SK-N-SH (cell line): ENCODE measurements at regions not wholly inside any gene's neighbourhood (a gene's known extent, or its start where the extent isn't known, plus 50 kb on each side); places are given as distances from the start of the nearest gene placed in this dataset.

Source experiments
- CTCF ChIA-PET: fragments of 300-600, 350-600 bp; formaldehyde crosslinking; extraction: SDS; loops from one replicate; lab custom pipeline; 2021; lab: Yijun Ruan, JAX
- POLR2A ChIA-PET: fragments of 350-600 bp; sonication (Branson Sonifier 250); formaldehyde crosslinking; extraction: SDS; loops from one replicate; lab custom pipeline; 2020; ENCODE audit warnings: antibody characterized with exemption, inconsistent platforms; lab: Yijun Ruan, JAX
- DNase-seq: peaks from one replicate; pipeline ENCODE4 v3.0.0; 2012
- H2AFZ ChIP-seq: fragments of 200-600 bp; sonication (generic); 2 replicates; pipeline ENCODE4 v1.8.1; 2016; ENCODE audit warnings: antibody characterized with exemption, mild to moderate bottlenecking, low read depth
- H3F3A ChIP-seq: fragments of 200-600 bp; sonication (generic); replicated peaks from 2 replicates; pipeline ENCODE3; 2016; ENCODE audit warnings: antibody characterized with exemption, mild to moderate bottlenecking; ENCODE audit not compliant: insufficient read depth
- H3K27ac ChIP-seq, 2 experiments: fragments of 200-500 bp in 1 of 2; fragments of 200-600 bp in 1 of 2; sonication (Bioruptor generic) in 1 of 2; sonication (generic), shearing (Covaris generic) in 1 of 2; 2 replicates each; pipeline versions ENCODE4 v1.5.1 to v1.6.1; 2014 to 2016; ENCODE audit warnings: low read depth in 2 of 2, inconsistent platforms in 1 of 2, low read length in 1 of 2, mild to moderate bottlenecking in 1 of 2, mixed read lengths in 1 of 2
- H3K27me3 ChIP-seq: fragments of 200-600 bp; sonication (generic), shearing (Covaris generic); 2 replicates; pipeline ENCODE4 v1.6.1; 2016; ENCODE audit warnings: mixed run types; ENCODE audit not compliant: insufficient read depth
- H3K36me3 ChIP-seq, 2 experiments: fragments of 200-500 bp in 1 of 2; fragments of 200-600 bp in 1 of 2; sonication (Bioruptor generic) in 1 of 2; sonication (generic) in 1 of 2; replicated peaks in 1 of 2; 2 replicates each; pipeline versions ENCODE3 to v1.5.1; 2014 to 2016; ENCODE audit warnings: low read length in 1 of 2, mild to moderate bottlenecking in 1 of 2; ENCODE audit not compliant: insufficient read depth in 2 of 2, control insufficient read depth in 1 of 2
- H3K4me1 ChIP-seq, 2 experiments: fragments of 200-500 bp in 1 of 2; fragments of 200-600 bp in 1 of 2; sonication (Bioruptor generic) in 1 of 2; sonication (generic), shearing (Covaris generic) in 1 of 2; 2 replicates each; pipeline versions ENCODE4 v1.5.1 to v1.6.1; 2014 to 2016; ENCODE audit warnings: low read depth in 1 of 2, low read length in 1 of 2, mixed run types in 1 of 2; ENCODE audit not compliant: insufficient read depth in 2 of 2, control insufficient read depth in 1 of 2
- H3K4me2 ChIP-seq: fragments of 200-600 bp; sonication (generic), shearing (Covaris generic); 2 replicates; pipeline ENCODE4 v1.6.1; 2017; ENCODE audit warnings: mixed run types
- H3K4me3 ChIP-seq, 2 experiments: fragments of 200-500 bp in 1 of 2; fragments of 200-600 bp in 1 of 2; sonication (Bioruptor generic) in 1 of 2; sonication (generic), shearing (Covaris generic) in 1 of 2; 2 replicates each; pipeline versions ENCODE4 v1.5.1 to v1.8.1; 2014 to 2016; ENCODE audit warnings: low read depth in 2 of 2, inconsistent platforms in 1 of 2, low read length in 1 of 2, mild to moderate bottlenecking in 1 of 2, mixed read lengths in 1 of 2, moderate library complexity in 1 of 2
- H3K79me2 ChIP-seq: fragments of 200-600 bp; sonication (generic); 2 replicates; pipeline ENCODE4 v1.8.1; 2017; ENCODE audit warnings: mild to moderate bottlenecking; ENCODE audit not compliant: insufficient read depth
- H3K9ac ChIP-seq: fragments of 200-600 bp; sonication (generic); 2 replicates; pipeline ENCODE4 v1.6.1; 2017; ENCODE audit warnings: mixed run types
- H3K9me2 ChIP-seq: fragments of 200-600 bp; sonication (generic); 2 replicates; pipeline ENCODE4 v1.6.1; 2017; ENCODE audit warnings: mixed run types
- H3K9me3 ChIP-seq: fragments of 200-600 bp; sonication (generic); 2 replicates; pipeline ENCODE4 v1.6.1; 2017; ENCODE audit warnings: mixed run types, mild to moderate bottlenecking, moderate library complexity
- H4K20me1 ChIP-seq: fragments of 200-600 bp; sonication (generic); 2 replicates; pipeline ENCODE4 v1.6.1; 2017; ENCODE audit warnings: mild to moderate bottlenecking, mixed run types; ENCODE audit not compliant: insufficient read depth
- CHD2 ChIP-seq: fragments of 150-350 bp; IDR thresholded peaks from 2 replicates; pipeline ENCODE4 v1.6.1; 2018; ENCODE audit warnings: low read length; ENCODE audit not compliant: partially characterized antibody
- FOXM1 ChIP-seq: IDR thresholded peaks from 2 replicates; pipeline ENCODE4 v1.4.0; 2012; ENCODE audit warnings: low read depth, mild to moderate bottlenecking
- GABPA ChIP-seq: IDR thresholded peaks from 2 replicates; pipeline ENCODE4 v1.4.0; 2012; ENCODE audit warnings: low read depth, mild to moderate bottlenecking
- GATA2 ChIP-seq: sonication (generic); formaldehyde crosslinking; IDR thresholded peaks from 2 replicates; pipeline ENCODE4 v1.5.0; 2020; ENCODE audit warnings: mild to moderate bottlenecking, missing genetic modification reagents
- JUND ChIP-seq: IDR thresholded peaks from 2 replicates; pipeline ENCODE4 v1.4.0; 2012
- MEF2A ChIP-seq: IDR thresholded peaks from 2 replicates; pipeline ENCODE4 v1.4.0; 2012; ENCODE audit warnings: low read depth, borderline replicate concordance
- MXI1 ChIP-seq: IDR thresholded peaks from 2 replicates; pipeline ENCODE4 v1.6.1; 2012; ENCODE audit warnings: mild to moderate bottlenecking, low read depth, low read length, improper control_type of control experiment
- NRF1 ChIP-seq: IDR thresholded peaks from 2 replicates; pipeline ENCODE4 v1.6.1; 2012; ENCODE audit warnings: low read depth, mild to moderate bottlenecking, low read length
- RCOR1 ChIP-seq: fragments of 150-350 bp; IDR thresholded peaks from 2 replicates; pipeline ENCODE4 v1.6.1; 2017; ENCODE audit warnings: antibody characterized with exemption, low read length
- RFX5 ChIP-seq: IDR thresholded peaks from 2 replicates; pipeline ENCODE4 v1.6.1; 2012; ENCODE audit warnings: mild to moderate bottlenecking, improper control_type of control experiment, low read length
- RXRA ChIP-seq: IDR thresholded peaks from 2 replicates; pipeline ENCODE4 v1.4.0; 2012; ENCODE audit warnings: low read depth, mild to moderate bottlenecking, borderline replicate concordance
- SIN3A ChIP-seq: IDR thresholded peaks from 2 replicates; pipeline ENCODE4 v1.6.1; 2012; ENCODE audit warnings: low read depth, mild to moderate bottlenecking, low read length, moderate library complexity, borderline replicate concordance
- SMC3 ChIP-seq: IDR thresholded peaks from 2 replicates; pipeline ENCODE4 v1.6.1; 2012; ENCODE audit warnings: low read depth, low read length, improper control_type of control experiment
- WGBS: methylation state at CpG from one replicate; pipeline ENCODE4 v1.1.6; 2017; ENCODE audit warnings: low lambda C conversion rate; 5-methylcytosine and 5-hydroxymethylcytosine counted together
- TF ChIP-seq, protein P1 (sequence below): fragments of 150-350 bp; IDR thresholded peaks from 2 replicates; pipeline ENCODE4 v1.6.1; 2017; ENCODE audit warnings: antibody characterized with exemption, low read length, low read depth, borderline replicate concordance
- TF ChIP-seq, protein P2 (sequence below): IDR thresholded peaks from 2 replicates; pipeline ENCODE4 v1.6.1; 2012; ENCODE audit warnings: mild to moderate bottlenecking, low read depth, low read length, moderate library complexity
- TF ChIP-seq, protein P3 (sequence below): IDR thresholded peaks from 2 replicates; pipeline ENCODE4 v1.4.0; 2012; ENCODE audit warnings: low read depth, borderline replicate concordance
- TF ChIP-seq, protein P4 (sequence below): fragments of 150-350 bp; IDR thresholded peaks from 2 replicates; pipeline ENCODE4 v1.6.1; 2016; ENCODE audit warnings: mild to moderate bottlenecking, low read depth, low read length

DNA sequence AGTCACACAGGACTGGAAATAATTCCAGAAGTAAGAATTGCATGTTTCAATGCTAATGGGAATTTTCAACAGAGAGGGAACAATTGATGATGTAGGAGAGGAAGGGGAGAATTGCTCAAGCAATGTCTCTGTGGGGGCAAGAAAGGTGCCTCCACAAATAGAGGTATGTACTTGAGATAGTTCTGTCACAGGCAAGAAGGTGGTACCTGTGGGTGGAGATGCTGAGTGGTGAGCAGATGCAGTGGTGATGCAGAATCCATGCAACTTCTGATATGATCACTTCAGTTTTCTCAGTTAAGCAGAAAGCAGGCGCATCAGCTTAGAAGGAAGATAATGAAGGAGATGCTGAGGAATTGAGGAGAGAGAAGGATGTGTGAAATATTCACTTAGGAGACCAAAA lies 55.1 kb upstream of the SEC24B start:
- Histone ChIP-seq H3K4me1 (no peaks in the 10 kb centered on the region), H3K4me2 (no peak overlapping the region), H3K9me2 (no peaks in the 10 kb centered on the region), H3K27me3 (peaks cover 25% of the 10 kb centered on the region; the same call in 1 of the 2 replicates), H3K27ac (no peak overlapping the region), H3K4me3 (no peak overlapping the region), H3F3A (no peaks in the 10 kb centered on the region), H3K9me3 (no peaks in the 10 kb centered on the region), H2AFZ (no peak overlapping the region), H3K9ac (no peak overlapping the region), H3K79me2 (no peaks in the 10 kb centered on the region), H3K36me3 (no peaks in the 10 kb centered on the region), H4K20me1 (no peaks in the 10 kb centered on the region)
- DNase-seq, result no peak
- TF ChIP-seq, protein P1, sequence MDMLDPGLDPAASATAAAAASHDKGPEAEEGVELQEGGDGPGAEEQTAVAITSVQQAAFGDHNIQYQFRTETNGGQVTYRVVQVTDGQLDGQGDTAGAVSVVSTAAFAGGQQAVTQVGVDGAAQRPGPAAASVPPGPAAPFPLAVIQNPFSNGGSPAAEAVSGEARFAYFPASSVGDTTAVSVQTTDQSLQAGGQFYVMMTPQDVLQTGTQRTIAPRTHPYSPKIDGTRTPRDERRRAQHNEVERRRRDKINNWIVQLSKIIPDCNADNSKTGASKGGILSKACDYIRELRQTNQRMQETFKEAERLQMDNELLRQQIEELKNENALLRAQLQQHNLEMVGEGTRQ, result no peak
- CTCF ChIA-PET, result no interaction called here
- 32% methylated on average over 1 of the region's 1 CpG for WGBS
- POLR2A ChIA-PET, result no interaction called here

DNA sequence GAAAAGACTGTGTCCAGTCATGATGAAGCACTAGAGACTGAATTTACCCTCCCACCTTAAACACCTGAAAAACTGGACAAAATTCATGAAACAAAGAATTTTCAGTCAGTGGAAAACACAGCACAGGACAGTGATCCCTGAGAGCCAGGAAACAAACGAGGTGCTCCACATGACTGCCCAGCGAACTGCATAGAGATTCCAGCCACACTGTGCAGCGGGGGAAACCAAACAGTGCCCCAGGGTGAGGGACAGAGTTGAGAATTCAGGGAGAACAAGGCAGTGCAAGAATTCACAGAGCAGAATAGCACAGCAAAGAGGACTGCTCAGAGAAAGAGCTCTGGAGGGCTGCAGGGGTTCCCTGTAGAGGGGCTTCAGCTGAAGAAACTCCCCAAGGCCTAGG lies 55.5 kb upstream of the SEC24B start:
- CTCF ChIA-PET, result no interaction called here
- no peak for DNase-seq
- H3K27ac ChIP-seq, result no peak overlapping the region
- no peak overlapping the region for H3K9ac ChIP-seq
- H3K4me1 ChIP-seq, result no peaks in the 10 kb centered on the region
- H4K20me1 ChIP-seq, result no peaks in the 10 kb centered on the region
- POLR2A ChIA-PET, result no interaction called here
- H3K79me2 ChIP-seq, result no peaks in the 10 kb centered on the region
- no peak overlapping the region for H3K4me2 ChIP-seq
- no peaks in the 10 kb centered on the region for H3K36me3 ChIP-seq
- 0% methylated on average over 3 of the region's 3 CpGs for WGBS
- H3K27me3 ChIP-seq, result peaks cover 25% of the 10 kb centered on the region; the same call in 1 of the 2 replicates
- H3F3A ChIP-seq, result no peaks in the 10 kb centered on the region
- TF ChIP-seq GATA2, result no peak
- TF ChIP-seq FOXM1, result no peak
- no peak for TF ChIP-seq JUND
- no peak for TF ChIP-seq GABPA
- TF ChIP-seq RXRA, result no peak
- TF ChIP-seq, protein P2, sequence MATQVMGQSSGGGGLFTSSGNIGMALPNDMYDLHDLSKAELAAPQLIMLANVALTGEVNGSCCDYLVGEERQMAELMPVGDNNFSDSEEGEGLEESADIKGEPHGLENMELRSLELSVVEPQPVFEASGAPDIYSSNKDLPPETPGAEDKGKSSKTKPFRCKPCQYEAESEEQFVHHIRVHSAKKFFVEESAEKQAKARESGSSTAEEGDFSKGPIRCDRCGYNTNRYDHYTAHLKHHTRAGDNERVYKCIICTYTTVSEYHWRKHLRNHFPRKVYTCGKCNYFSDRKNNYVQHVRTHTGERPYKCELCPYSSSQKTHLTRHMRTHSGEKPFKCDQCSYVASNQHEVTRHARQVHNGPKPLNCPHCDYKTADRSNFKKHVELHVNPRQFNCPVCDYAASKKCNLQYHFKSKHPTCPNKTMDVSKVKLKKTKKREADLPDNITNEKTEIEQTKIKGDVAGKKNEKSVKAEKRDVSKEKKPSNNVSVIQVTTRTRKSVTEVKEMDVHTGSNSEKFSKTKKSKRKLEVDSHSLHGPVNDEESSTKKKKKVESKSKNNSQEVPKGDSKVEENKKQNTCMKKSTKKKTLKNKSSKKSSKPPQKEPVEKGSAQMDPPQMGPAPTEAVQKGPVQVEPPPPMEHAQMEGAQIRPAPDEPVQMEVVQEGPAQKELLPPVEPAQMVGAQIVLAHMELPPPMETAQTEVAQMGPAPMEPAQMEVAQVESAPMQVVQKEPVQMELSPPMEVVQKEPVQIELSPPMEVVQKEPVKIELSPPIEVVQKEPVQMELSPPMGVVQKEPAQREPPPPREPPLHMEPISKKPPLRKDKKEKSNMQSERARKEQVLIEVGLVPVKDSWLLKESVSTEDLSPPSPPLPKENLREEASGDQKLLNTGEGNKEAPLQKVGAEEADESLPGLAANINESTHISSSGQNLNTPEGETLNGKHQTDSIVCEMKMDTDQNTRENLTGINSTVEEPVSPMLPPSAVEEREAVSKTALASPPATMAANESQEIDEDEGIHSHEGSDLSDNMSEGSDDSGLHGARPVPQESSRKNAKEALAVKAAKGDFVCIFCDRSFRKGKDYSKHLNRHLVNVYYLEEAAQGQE, result no peak
- TF ChIP-seq CHD2, result no peak
- TF ChIP-seq MEF2A, result no peak
- TF ChIP-seq NRF1, result no peak
- TF ChIP-seq MXI1, result no peak
- no peak for TF ChIP-seq SIN3A
- TF ChIP-seq, protein P3, sequence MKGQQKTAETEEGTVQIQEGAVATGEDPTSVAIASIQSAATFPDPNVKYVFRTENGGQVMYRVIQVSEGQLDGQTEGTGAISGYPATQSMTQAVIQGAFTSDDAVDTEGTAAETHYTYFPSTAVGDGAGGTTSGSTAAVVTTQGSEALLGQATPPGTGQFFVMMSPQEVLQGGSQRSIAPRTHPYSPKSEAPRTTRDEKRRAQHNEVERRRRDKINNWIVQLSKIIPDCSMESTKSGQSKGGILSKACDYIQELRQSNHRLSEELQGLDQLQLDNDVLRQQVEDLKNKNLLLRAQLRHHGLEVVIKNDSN, result no peak
- TF ChIP-seq, protein P4, sequence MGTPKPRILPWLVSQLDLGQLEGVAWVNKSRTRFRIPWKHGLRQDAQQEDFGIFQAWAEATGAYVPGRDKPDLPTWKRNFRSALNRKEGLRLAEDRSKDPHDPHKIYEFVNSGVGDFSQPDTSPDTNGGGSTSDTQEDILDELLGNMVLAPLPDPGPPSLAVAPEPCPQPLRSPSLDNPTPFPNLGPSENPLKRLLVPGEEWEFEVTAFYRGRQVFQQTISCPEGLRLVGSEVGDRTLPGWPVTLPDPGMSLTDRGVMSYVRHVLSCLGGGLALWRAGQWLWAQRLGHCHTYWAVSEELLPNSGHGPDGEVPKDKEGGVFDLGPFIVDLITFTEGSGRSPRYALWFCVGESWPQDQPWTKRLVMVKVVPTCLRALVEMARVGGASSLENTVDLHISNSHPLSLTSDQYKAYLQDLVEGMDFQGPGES, result no peak
- no peak for TF ChIP-seq RCOR1
- no peak for TF ChIP-seq SMC3
- TF ChIP-seq RFX5, result no peak
- H3K9me2 ChIP-seq, result no peaks in the 10 kb centered on the region
- H3K4me3 ChIP-seq, result no peak overlapping the region
- no peaks in the 10 kb centered on the region for H3K9me3 ChIP-seq
- H2AFZ ChIP-seq, result no peak overlapping the region
